ENCODE measurements at regions not wholly inside any gene's neighbourhood (a gene's known extent, or its start where the extent isn't known, plus 50 kb on each side); places are given as distances from the start of the nearest gene placed in this dataset.
"Not testable (repeated sequence)": the region's sequence is repeated elsewhere in the genome, so short reads cannot be mapped to it uniquely, and the experiment has no call there.

GRCh38 chr3:144491333-144491732 is 519.7 kb downstream of the DIPK2A start:
- no peaks in the 10 kb centered on the region for H3K36me3 ChIP-seq (ENCODE audit: control insufficient read depth in 2 of 2, extremely low read depth in 1 of 2, insufficient read depth in 2 of 2, low read length in 2 of 2)
- H3K4me1 ChIP-seq (ENCODE audit: control insufficient read depth, extremely low read depth, insufficient read depth, low read length), result no peaks in the 10 kb centered on the region
- H3K9me1 ChIP-seq (ENCODE audit: control insufficient read depth, extremely low read depth, insufficient read depth, low read length), result no peaks in the 10 kb centered on the region
- no peaks in the 10 kb centered on the region for H3K9me3 ChIP-seq (ENCODE audit: control insufficient read depth, low read depth, low read length)
- no peak overlapping the region for H3K4me3 ChIP-seq (ENCODE audit: control insufficient read depth in 2 of 3, extremely low read depth in 1 of 3, insufficient read depth in 2 of 3, low read depth in 1 of 3, low read length in 3 of 3)
- no peak overlapping the region for H3K9ac ChIP-seq (ENCODE audit: control insufficient read depth, extremely low read depth, insufficient read depth, low read length)
- no peaks in the 10 kb centered on the region for H3K27me3 ChIP-seq (ENCODE audit: control insufficient read depth, extremely low read depth, insufficient read depth, low read length)
- no peak overlapping the region for H2AFZ ChIP-seq (ENCODE audit: control insufficient read depth, low read length)
- no peak overlapping the region for H3K4me2 ChIP-seq (ENCODE audit: control insufficient read depth, extremely low read depth, insufficient read depth, low read depth, low read length)
- no peaks in the 10 kb centered on the region for H4K20me1 ChIP-seq (ENCODE audit: control insufficient read depth, extremely low read depth, insufficient read depth, low read length)
- TF ChIP-seq, protein P1, sequence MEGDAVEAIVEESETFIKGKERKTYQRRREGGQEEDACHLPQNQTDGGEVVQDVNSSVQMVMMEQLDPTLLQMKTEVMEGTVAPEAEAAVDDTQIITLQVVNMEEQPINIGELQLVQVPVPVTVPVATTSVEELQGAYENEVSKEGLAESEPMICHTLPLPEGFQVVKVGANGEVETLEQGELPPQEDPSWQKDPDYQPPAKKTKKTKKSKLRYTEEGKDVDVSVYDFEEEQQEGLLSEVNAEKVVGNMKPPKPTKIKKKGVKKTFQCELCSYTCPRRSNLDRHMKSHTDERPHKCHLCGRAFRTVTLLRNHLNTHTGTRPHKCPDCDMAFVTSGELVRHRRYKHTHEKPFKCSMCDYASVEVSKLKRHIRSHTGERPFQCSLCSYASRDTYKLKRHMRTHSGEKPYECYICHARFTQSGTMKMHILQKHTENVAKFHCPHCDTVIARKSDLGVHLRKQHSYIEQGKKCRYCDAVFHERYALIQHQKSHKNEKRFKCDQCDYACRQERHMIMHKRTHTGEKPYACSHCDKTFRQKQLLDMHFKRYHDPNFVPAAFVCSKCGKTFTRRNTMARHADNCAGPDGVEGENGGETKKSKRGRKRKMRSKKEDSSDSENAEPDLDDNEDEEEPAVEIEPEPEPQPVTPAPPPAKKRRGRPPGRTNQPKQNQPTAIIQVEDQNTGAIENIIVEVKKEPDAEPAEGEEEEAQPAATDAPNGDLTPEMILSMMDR (optimal IDR thresholded peaks at IDR 0.05 in 1 of 3, IDR thresholded peaks at IDR 0.05 in 1 of 3, conservative IDR thresholded peaks at IDR 0.05 in 1 of 3; ENCODE audit: extremely low read depth in 1 of 3, insufficient read depth in 2 of 3, low read length in 3 of 3), result no peak
- TF ChIP-seq EZH2 (IDR thresholded peaks at IDR 0.05; ENCODE audit: low read length), result no peak
- dilution Hi-C loops (cut with MboI; ENCODE audit: extremely low pct_ligation_motif_present, low sequenced_read_pairs), result no loop called here
- H3K79me2 ChIP-seq (ENCODE audit: control insufficient read depth, insufficient read depth, low read length), result no peaks in the 10 kb centered on the region
- FAIRE-seq, result no peak
- H3K27ac ChIP-seq (ENCODE audit: control insufficient read depth, insufficient read depth, low read length), result no peak overlapping the region
- DNase-seq (ENCODE audit: low read depth, low spot score), result no peak

GRCh38 chr3:144494651-144495050 is 523.0 kb downstream of the DIPK2A start:
- H3K9me3 ChIP-seq (ENCODE audit: control insufficient read depth, low read depth, low read length); H3K27me3 ChIP-seq (ENCODE audit: control insufficient read depth, extremely low read depth, insufficient read depth, low read length); H3K4me3 ChIP-seq (ENCODE audit: control insufficient read depth in 2 of 3, extremely low read depth in 1 of 3, insufficient read depth in 2 of 3, low read depth in 1 of 3, low read length in 3 of 3); H3K79me2 ChIP-seq (ENCODE audit: control insufficient read depth, insufficient read depth, low read length); H3K9ac ChIP-seq (ENCODE audit: control insufficient read depth, extremely low read depth, insufficient read depth, low read length); H3K4me2 ChIP-seq (ENCODE audit: control insufficient read depth, extremely low read depth, insufficient read depth, low read depth, low read length); H3K4me1 ChIP-seq (ENCODE audit: control insufficient read depth, extremely low read depth, insufficient read depth, low read length); H3K36me3 ChIP-seq (ENCODE audit: control insufficient read depth in 2 of 2, extremely low read depth in 1 of 2, insufficient read depth in 2 of 2, low read length in 2 of 2); DNase-seq (ENCODE audit: low read depth, low spot score); H4K20me1 ChIP-seq (ENCODE audit: control insufficient read depth, extremely low read depth, insufficient read depth, low read length); H2AFZ ChIP-seq (ENCODE audit: control insufficient read depth, low read length); H3K27ac ChIP-seq (ENCODE audit: control insufficient read depth, insufficient read depth, low read length); FAIRE-seq; H3K9me1 ChIP-seq (ENCODE audit: control insufficient read depth, extremely low read depth, insufficient read depth, low read length); dilution Hi-C loops (cut with MboI; ENCODE audit: extremely low pct_ligation_motif_present, low sequenced_read_pairs): not testable (repeated sequence)

DNA sequence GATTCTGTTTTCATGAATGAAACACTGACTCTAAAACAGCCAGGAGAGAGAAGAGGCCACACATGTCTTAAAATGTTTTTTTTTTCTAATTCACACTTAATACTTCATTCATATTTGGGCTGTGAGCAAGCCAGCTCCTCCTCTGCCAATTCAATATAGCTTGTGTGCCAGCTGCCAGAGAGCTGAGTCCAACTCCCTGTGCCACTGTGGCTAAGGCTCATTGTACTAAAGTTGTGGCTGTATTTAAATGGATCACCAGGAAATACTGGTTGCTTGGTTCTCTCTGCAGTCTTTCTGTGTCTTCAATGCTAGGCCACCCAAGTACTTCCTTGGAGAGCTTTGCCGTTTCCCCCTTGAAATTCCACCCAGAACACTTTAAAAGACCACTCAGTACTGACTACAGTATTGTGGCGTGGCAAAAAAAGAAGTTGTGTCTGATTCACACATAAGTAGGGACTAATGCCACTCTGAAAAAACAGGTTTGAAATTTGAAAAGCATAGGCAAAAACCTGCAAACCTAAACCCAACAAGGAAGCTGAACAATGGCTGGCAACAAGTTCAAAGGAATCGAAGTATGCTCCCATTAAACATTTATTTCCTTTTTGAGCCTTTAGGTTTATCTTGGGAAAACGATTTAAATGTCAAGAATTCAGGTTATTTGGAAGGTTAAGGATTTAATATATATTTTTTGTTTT is 524.7 kb downstream of the DIPK2A start:
- no peak for FAIRE-seq
- dilution Hi-C loops (cut with MboI; ENCODE audit: extremely low pct_ligation_motif_present, low sequenced_read_pairs), result no loop called here

More for the DNA sequence above, 524.7 kb downstream of the DIPK2A start:
- H4K20me1 ChIP-seq (ENCODE audit: control insufficient read depth, extremely low read depth, insufficient read depth, low read length), result no peaks in the 10 kb centered on the region
- TF ChIP-seq, protein P1 (optimal IDR thresholded peaks at IDR 0.05 in 1 of 3, IDR thresholded peaks at IDR 0.05 in 1 of 3, conservative IDR thresholded peaks at IDR 0.05 in 1 of 3; ENCODE audit: extremely low read depth in 1 of 3, insufficient read depth in 2 of 3, low read length in 3 of 3), result no peak
- no peak for TF ChIP-seq EZH2 (IDR thresholded peaks at IDR 0.05; ENCODE audit: low read length)
- H3K9me1 ChIP-seq (ENCODE audit: control insufficient read depth, extremely low read depth, insufficient read depth, low read length), result no peaks in the 10 kb centered on the region
- no peaks in the 10 kb centered on the region for H3K27me3 ChIP-seq (ENCODE audit: control insufficient read depth, extremely low read depth, insufficient read depth, low read length)
- DNase-seq (ENCODE audit: low read depth, low spot score), result no peak
- no peak overlapping the region for H3K9ac ChIP-seq (ENCODE audit: control insufficient read depth, extremely low read depth, insufficient read depth, low read length)
- no peak overlapping the region for H2AFZ ChIP-seq (ENCODE audit: control insufficient read depth, low read length)
- H3K9me3 ChIP-seq (ENCODE audit: control insufficient read depth, low read depth, low read length), result no peaks in the 10 kb centered on the region
- no peaks in the 10 kb centered on the region for H3K4me1 ChIP-seq (ENCODE audit: control insufficient read depth, extremely low read depth, insufficient read depth, low read length)
- no peak overlapping the region for H3K27ac ChIP-seq (ENCODE audit: control insufficient read depth, insufficient read depth, low read length)
- H3K36me3 ChIP-seq (ENCODE audit: control insufficient read depth in 2 of 2, extremely low read depth in 1 of 2, insufficient read depth in 2 of 2, low read length in 2 of 2), result no peaks in the 10 kb centered on the region
- no peak overlapping the region for H3K4me2 ChIP-seq (ENCODE audit: control insufficient read depth, extremely low read depth, insufficient read depth, low read depth, low read length)
- H3K79me2 ChIP-seq (ENCODE audit: control insufficient read depth, insufficient read depth, low read length), result no peaks in the 10 kb centered on the region
- H3K4me3 ChIP-seq (ENCODE audit: control insufficient read depth in 2 of 3, extremely low read depth in 1 of 3, insufficient read depth in 2 of 3, low read depth in 1 of 3, low read length in 3 of 3), result no peak overlapping the region
